ENCODE measurements at regions not wholly inside any gene's neighbourhood (a gene's known extent, or its start where the extent isn't known, plus 50 kb on each side); places are given as distances from the start of the nearest gene placed in this dataset.

DNA sequence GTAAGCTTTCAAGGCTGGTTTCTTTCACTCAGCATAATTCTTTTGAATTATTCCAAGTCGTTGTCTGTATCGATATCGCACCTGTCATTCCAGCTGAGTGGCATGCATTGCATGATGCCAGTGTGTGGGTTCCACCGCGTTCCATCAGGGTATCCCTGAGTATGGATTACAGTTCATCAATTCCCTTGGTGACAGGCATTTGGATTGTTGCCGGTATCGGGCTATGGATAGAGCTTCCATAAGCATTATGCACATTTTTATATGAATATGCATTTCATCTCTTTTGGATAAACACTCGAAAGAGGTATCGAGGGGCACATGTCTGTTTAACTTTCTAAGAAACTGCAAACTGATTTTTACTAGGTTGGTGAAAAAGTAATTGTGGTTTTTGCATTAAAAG is 698.8 kb downstream of the BRD1 start:
- Histone ChIP-seq H3K27ac (ENCODE audit: low read depth, low read length) (no peak overlapping the region), H3K27me3 (ENCODE audit: control insufficient read depth, insufficient read depth, low read length) (peaks cover 1% of the 10 kb centered on the region), H3K9ac (ENCODE audit: low read length) (no peak overlapping the region), H3K4me3 (ENCODE audit: low read length) (no peak overlapping the region), H3K36me3 (ENCODE audit: control insufficient read depth, insufficient read depth, low read length) (no peaks in the 10 kb centered on the region), H3K4me1 (ENCODE audit: control insufficient read depth, insufficient read depth, low read length) (no peaks in the 10 kb centered on the region)

DNA sequence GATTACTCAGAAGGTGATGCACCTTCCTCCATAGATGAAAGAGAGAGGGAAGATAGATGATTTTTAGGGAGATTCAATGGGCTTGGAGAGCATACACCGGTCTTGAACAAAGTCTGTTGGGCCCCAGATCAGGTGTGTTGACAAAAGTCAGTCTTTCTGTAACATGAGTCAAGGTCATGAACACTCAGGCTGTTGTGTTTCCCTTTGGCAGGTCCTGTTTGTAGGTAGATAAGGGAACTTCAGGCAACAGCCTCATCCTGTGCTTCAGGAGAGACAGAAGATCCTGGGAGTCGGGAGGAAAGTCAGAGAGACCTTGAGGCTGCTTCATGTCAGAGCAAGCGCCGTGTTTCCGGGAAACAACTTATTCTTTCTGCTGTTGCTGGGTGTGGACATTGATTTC is 703.1 kb downstream of the BRD1 start:
- Histone ChIP-seq H3K9ac (ENCODE audit: low read length) (no peak overlapping the region), H3K4me3 (ENCODE audit: low read length) (no peak overlapping the region), H3K27ac (ENCODE audit: low read depth, low read length) (no peak overlapping the region), H3K4me1 (ENCODE audit: control insufficient read depth, insufficient read depth, low read length) (no peaks in the 10 kb centered on the region), H3K36me3 (ENCODE audit: control insufficient read depth, insufficient read depth, low read length) (no peaks in the 10 kb centered on the region), H3K27me3 (ENCODE audit: control insufficient read depth, insufficient read depth, low read length) (peaks cover 4% of the 10 kb centered on the region)

DNA sequence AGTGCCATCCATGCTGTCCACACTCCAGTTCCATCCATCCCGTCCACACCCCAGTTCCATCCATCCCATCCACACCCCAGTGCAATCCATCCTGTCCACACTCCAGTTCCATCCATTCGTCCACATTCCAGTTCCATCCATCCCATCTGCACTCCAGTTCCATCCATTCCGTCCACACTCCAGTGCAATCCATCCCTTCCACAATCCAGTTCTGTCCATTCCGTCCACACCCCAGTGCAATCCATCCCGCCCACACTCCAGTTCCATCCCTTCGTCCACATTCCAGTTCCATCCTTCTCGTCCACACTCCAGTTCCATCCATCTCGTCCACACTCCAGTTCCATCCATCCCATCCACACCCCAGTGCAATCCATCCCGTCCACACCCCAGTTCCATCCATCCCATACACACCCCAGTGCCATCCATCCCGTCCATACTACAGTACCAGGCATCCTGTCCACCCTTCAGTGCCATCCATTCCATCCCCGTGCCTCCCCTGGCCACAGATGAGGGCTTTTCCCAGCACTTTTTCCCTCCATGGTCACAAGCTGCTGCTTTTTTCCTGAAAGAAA is 704.0 kb downstream of the BRD1 start:
- Histone ChIP-seq H3K27ac (ENCODE audit: low read depth, low read length) (no peak overlapping the region), H3K4me3 (ENCODE audit: low read length) (no peak overlapping the region), H3K4me1 (ENCODE audit: control insufficient read depth, insufficient read depth, low read length) (no peaks in the 10 kb centered on the region), H3K27me3 (ENCODE audit: control insufficient read depth, insufficient read depth, low read length) (peaks cover 4% of the 10 kb centered on the region), H3K36me3 (ENCODE audit: control insufficient read depth, insufficient read depth, low read length) (no peaks in the 10 kb centered on the region), H3K9ac (ENCODE audit: low read length) (no peak overlapping the region)

DNA sequence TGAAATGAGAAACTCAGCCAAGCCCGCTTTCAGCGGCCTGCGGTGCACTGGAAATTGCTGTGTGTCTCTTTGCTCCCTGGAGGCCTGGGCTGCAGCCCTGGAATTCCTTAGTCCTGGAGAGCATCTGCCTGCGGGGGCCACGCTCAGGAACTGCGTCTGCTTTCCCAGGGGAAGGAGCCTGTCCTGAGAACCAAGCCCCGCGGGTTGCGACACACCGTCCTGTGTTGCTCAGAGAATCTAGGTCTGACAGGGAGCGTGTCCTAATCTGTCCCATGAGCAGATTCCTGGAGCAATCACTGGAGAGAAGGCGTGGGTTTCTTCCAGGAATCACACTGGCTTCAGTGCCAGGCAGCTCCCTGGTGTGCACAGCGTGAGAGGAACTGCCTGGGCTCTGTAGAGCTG is 708.1 kb downstream of the BRD1 start:
- H3K4me1 ChIP-seq (ENCODE audit: control insufficient read depth, insufficient read depth, low read length): no peaks in the 10 kb centered on the region
- peaks cover 4% of the 10 kb centered on the region for H3K27me3 ChIP-seq (ENCODE audit: control insufficient read depth, insufficient read depth, low read length)
- no peak overlapping the region for H3K9ac ChIP-seq (ENCODE audit: low read length)
- H3K36me3 ChIP-seq (ENCODE audit: control insufficient read depth, insufficient read depth, low read length): no peaks in the 10 kb centered on the region
- no peak overlapping the region for H3K27ac ChIP-seq (ENCODE audit: low read depth, low read length)
- no peak overlapping the region for H3K4me3 ChIP-seq (ENCODE audit: low read length)

DNA sequence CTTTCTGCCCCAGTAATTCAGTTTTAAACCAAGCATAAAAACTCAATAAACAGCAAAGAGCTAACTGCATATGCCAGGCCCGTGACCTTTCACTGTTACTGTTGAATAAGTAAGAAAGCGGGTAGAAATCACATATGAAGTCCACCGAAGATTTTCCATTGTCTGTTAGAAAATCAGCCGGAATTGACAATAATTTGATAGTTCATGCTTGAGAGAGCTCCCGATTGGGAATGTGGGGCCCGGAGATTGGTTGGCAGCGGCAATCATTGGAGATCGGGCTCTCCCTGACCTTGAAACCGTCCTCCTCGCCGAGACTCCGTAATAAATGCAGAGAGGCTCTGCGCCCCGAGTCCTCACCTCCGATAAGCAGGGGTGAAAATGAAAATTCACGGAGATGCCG is 709.6 kb downstream of the BRD1 start:
- H3K4me1 ChIP-seq (ENCODE audit: control insufficient read depth, insufficient read depth, low read length): no peaks in the 10 kb centered on the region
- H3K27ac ChIP-seq (ENCODE audit: low read depth, low read length): no peak overlapping the region
- no peak overlapping the region for H3K4me3 ChIP-seq (ENCODE audit: low read length)
- no peak overlapping the region for H3K9ac ChIP-seq (ENCODE audit: low read length)
- no peaks in the 10 kb centered on the region for H3K36me3 ChIP-seq (ENCODE audit: control insufficient read depth, insufficient read depth, low read length)
- no peaks in the 10 kb centered on the region for H3K27me3 ChIP-seq (ENCODE audit: control insufficient read depth, insufficient read depth, low read length)

DNA sequence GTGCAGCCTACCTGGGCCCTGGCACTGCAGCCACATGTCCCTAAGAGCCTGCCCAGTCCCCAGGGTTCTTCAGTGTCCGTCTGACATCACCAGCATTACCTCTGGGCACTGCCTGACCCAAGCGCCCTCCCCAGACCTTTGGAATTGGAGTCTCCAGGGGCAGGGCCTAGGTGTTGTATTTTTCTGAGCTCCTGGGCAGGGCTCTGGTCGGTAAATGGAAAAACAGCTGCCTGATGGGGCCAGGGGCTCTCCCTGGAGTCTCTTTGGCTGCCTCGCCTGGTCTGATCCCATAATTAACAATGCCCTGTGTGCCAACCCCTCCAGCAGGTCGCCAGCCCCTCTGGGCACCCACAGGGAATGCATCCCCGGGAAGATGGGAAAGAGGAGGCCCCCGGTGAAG is 710.2 kb downstream of the BRD1 start:
- no peak overlapping the region for H3K9ac ChIP-seq (ENCODE audit: low read length)
- no peaks in the 10 kb centered on the region for H3K36me3 ChIP-seq (ENCODE audit: control insufficient read depth, insufficient read depth, low read length)
- no peaks in the 10 kb centered on the region for H3K4me1 ChIP-seq (ENCODE audit: control insufficient read depth, insufficient read depth, low read length)
- H3K27me3 ChIP-seq (ENCODE audit: control insufficient read depth, insufficient read depth, low read length): no peaks in the 10 kb centered on the region
- H3K4me3 ChIP-seq (ENCODE audit: low read length): no peak overlapping the region
- no peak overlapping the region for H3K27ac ChIP-seq (ENCODE audit: low read depth, low read length)

DNA sequence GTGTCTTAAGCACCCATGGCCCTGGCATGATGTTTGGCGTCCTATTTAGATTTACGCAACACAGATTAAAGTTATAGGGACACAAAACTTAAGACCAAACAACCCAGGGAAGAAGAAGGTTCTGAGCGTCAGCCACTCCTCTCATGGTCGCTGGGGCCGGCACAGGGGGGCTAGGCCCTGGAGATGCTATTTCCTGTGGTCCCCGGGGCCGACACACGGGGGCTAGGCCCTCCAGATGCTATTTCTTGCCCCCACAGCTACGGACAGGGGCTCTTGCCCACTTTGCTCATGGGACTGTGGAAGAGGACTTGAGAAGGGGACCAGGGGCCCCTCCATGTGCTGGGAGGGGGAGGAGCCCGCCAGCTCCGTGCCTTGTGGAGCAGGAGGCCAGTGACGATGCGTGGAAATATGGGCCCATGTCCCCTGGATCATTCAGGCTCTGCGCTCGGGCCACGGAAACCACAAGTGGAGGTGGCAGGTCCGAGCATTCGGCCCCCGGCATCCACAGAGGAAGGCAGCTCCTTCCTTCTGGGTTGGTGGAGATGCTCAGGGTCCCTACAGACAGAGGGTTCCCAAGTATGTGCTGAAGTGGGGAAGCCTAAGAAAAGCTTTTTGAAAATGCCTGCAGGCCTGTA is 711.1 kb downstream of the BRD1 start:
- no peak overlapping the region for H3K4me3 ChIP-seq (ENCODE audit: low read length)
- no peaks in the 10 kb centered on the region for H3K4me1 ChIP-seq (ENCODE audit: control insufficient read depth, insufficient read depth, low read length)
- H3K27ac ChIP-seq (ENCODE audit: low read depth, low read length): no peak overlapping the region
- H3K36me3 ChIP-seq (ENCODE audit: control insufficient read depth, insufficient read depth, low read length): no peaks in the 10 kb centered on the region
- no peaks in the 10 kb centered on the region for H3K27me3 ChIP-seq (ENCODE audit: control insufficient read depth, insufficient read depth, low read length)
- H3K9ac ChIP-seq (ENCODE audit: low read length): no peak overlapping the region

DNA sequence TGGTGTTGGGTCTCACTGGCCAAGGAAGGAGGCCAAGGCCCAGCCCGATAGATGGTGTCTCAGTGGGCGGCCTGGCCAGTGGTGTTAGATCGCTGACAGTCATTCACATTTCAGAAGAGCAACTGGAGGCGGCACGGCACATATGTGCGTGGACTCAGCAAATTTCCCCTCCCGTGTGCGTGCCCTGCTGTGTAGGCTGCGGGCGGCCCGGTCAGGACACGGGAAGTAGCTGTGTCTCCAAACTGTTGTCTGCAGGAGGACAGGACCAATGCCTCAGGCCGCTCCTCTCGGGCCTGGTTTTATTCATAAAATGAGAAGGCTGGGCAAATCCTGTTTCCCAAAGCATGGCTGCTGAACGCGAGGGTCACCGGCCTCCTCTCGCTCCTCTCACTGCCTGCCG is 711.7 kb downstream of the BRD1 start:
- Histone ChIP-seq H3K4me1 (ENCODE audit: control insufficient read depth, insufficient read depth, low read length) (no peaks in the 10 kb centered on the region), H3K4me3 (ENCODE audit: low read length) (no peak overlapping the region), H3K9ac (ENCODE audit: low read length) (no peak overlapping the region), H3K27ac (ENCODE audit: low read depth, low read length) (no peak overlapping the region), H3K36me3 (ENCODE audit: control insufficient read depth, insufficient read depth, low read length) (no peaks in the 10 kb centered on the region), H3K27me3 (ENCODE audit: control insufficient read depth, insufficient read depth, low read length) (no peaks in the 10 kb centered on the region)

DNA sequence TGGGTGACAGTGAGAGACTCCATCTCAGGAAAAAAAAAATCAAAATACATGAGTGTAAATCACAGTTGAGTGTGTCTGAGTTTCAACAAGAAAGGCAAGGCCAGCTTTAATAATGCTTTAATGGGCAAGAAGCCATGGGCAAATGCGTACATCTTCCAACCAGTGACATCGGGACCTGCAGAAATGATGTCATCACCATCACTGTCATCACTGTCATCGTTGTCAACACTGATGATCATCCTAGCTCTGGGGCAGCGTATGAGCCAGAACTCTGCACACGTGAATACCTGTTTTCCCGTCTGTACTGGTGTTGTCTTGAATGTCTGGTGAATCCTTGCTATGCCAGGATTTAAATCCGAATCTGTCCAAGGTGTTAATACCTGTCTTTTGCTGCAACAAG is 712.5 kb downstream of the BRD1 start:
- no peak overlapping the region for H3K9ac ChIP-seq (ENCODE audit: low read length)
- no peaks in the 10 kb centered on the region for H3K4me1 ChIP-seq (ENCODE audit: control insufficient read depth, insufficient read depth, low read length)
- no peaks in the 10 kb centered on the region for H3K36me3 ChIP-seq (ENCODE audit: control insufficient read depth, insufficient read depth, low read length)
- no peak overlapping the region for H3K27ac ChIP-seq (ENCODE audit: low read depth, low read length)
- H3K27me3 ChIP-seq (ENCODE audit: control insufficient read depth, insufficient read depth, low read length): no peaks in the 10 kb centered on the region
- no peak overlapping the region for H3K4me3 ChIP-seq (ENCODE audit: low read length)

DNA sequence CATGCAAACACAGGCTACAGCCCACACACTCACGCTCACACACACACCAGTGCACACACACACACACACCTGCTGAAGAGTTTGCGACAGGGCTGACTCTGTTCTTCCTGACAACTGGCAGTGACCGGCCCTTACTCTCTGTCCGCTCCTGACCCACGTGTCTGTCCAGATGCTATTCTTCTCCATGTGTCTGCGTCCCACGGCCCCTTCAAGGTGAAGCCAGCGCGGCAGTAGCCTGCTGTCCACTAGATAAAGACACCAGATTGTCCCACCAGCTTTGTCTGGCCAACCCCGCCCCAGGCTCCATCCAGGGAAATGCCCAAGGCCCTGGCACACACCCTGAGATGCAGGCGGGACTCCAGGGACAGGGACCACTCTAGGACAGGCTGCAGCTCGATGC is 713.9 kb downstream of the BRD1 start:
- H3K36me3 ChIP-seq (ENCODE audit: control insufficient read depth, insufficient read depth, low read length): no peaks in the 10 kb centered on the region
- no peak overlapping the region for H3K27ac ChIP-seq (ENCODE audit: low read depth, low read length)
- no peaks in the 10 kb centered on the region for H3K27me3 ChIP-seq (ENCODE audit: control insufficient read depth, insufficient read depth, low read length)
- H3K4me3 ChIP-seq (ENCODE audit: low read length): no peak overlapping the region
- no peaks in the 10 kb centered on the region for H3K4me1 ChIP-seq (ENCODE audit: control insufficient read depth, insufficient read depth, low read length)
- no peak overlapping the region for H3K9ac ChIP-seq (ENCODE audit: low read length)

DNA sequence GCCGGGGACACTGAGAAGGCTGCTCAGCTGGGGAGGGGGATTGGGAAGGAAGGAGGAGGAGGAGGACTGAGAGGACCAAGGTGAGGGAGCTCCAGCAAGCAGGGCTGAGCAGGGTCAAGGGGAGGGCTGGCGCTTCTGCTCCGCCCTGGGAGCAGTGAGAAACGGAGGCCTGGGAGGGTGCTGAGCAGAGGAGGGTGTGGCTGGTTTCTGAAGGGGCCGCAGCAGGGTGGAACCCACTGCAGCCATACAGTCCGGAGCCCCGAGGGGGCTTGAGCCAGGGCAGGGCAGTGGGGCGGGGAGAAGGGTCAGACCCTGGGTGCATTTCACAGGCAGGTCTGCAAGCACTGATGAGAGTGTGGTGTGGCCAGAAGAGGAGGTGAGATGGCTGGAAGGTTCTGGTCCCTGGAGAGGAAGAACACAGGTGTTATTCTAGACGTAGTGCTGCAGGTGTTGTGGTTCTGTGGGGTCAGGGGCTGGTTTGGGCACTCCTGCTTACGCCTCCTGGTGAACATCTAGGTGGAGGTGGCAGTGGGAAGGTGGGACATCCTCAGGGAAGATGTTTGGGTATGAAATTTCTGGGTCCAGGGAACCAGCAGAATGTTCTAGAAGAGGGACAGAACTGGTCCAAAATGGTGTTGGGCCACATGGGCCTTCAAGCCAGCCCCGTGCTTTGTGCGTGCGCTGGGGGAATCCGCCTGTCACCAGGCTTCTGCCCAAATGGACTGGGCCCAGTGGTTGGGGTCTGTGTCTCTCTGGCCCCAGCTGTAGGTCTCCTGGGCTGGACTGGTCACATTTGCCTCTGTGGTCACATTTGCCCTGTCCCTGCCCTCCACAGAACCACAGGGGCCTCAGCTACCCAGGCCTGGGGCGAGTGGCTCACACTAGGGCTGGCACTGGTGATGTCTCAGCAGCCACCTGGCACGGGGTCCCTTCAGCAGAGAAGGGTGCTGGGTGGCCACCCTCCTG is 714.7 kb downstream of the BRD1 start:
- H3K27ac ChIP-seq (ENCODE audit: low read depth, low read length): no peak overlapping the region
- no peaks in the 10 kb centered on the region for H3K36me3 ChIP-seq (ENCODE audit: control insufficient read depth, insufficient read depth, low read length)
- no peaks in the 10 kb centered on the region for H3K4me1 ChIP-seq (ENCODE audit: control insufficient read depth, insufficient read depth, low read length)
- no peak overlapping the region for H3K4me3 ChIP-seq (ENCODE audit: low read length)
- no peak overlapping the region for H3K9ac ChIP-seq (ENCODE audit: low read length)
- H3K27me3 ChIP-seq (ENCODE audit: control insufficient read depth, insufficient read depth, low read length): no peaks in the 10 kb centered on the region

DNA sequence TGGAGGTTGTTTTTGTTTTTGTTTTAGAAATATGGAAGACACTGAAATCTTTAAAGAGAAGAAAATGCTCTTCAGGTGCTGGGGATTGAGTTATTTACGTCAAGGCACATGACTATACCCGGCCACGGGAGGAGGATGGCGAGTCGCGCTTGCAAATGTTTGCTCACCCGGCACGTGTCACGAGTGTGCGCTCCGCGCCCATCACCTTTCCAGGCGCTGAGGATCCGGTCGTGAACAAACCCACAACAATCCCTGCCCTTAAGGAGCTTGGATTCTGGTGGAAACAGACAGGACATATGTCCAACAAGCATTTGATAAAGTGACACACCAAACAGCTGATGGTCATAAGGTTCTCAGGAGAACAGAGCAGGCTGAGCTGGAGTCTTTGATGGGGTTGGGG is 715.5 kb downstream of the BRD1 start:
- no peaks in the 10 kb centered on the region for H3K27me3 ChIP-seq (ENCODE audit: control insufficient read depth, insufficient read depth, low read length)
- no peak overlapping the region for H3K27ac ChIP-seq (ENCODE audit: low read depth, low read length)
- no peaks in the 10 kb centered on the region for H3K36me3 ChIP-seq (ENCODE audit: control insufficient read depth, insufficient read depth, low read length)
- no peak overlapping the region for H3K4me3 ChIP-seq (ENCODE audit: low read length)
- H3K4me1 ChIP-seq (ENCODE audit: control insufficient read depth, insufficient read depth, low read length): no peaks in the 10 kb centered on the region
- H3K9ac ChIP-seq (ENCODE audit: low read length): no peak overlapping the region
